SU-DHL-6 (cell line): ENCODE measurements at regions not wholly inside any gene's neighbourhood (a gene's known extent, or its start where the extent isn't known, plus 50 kb on each side); places are given as distances from the start of the nearest gene placed in this dataset.

Experiments used
- CTCF ChIP-seq: fragments of 200-600 bp; sonication (generic); IDR thresholded peaks from one replicate; pipeline ENCODE4 v1.5.1; 2017; ENCODE audit warnings: antibody characterized with exemption, mild to moderate bottlenecking, low read length, moderate library complexity; ENCODE audit not compliant: insufficient read depth, poor library complexity, severe bottlenecking
- EZH2phosphoT487 ChIP-seq: fragments of 200-600 bp; sonication (generic), shearing (Covaris generic); conservative IDR thresholded peaks from 2 replicates; pipeline ENCODE4 v1.6.1; 2018; ENCODE audit warnings: mild to moderate bottlenecking, antibody characterized with exemption, low read length, moderate library complexity, mixed read lengths

- TF ChIP-seq CTCF: no peak
- TF ChIP-seq EZH2phosphoT487: no peak
Measured at GRCh38 chr18:30406728-30407127, 635.8 kb downstream of the DSC3 start.
